Lower lobe of right lung (tissue), 2 donors: ENCODE measurements at regions not wholly inside any gene's neighbourhood (a gene's known extent, or its start where the extent isn't known, plus 50 kb on each side); places are given as distances from the start of the nearest gene placed in this dataset.

Source experiments
- ATAC-seq, 2 donors: fragments of 200-7000 bp; cut with Tn5 transposase; one replicate each; pipeline ENCODE4 v1.9.1; 2020 to 2022; ENCODE audit warnings: mild to moderate bottlenecking in 2 of 2, moderate library complexity in 2 of 2
- DNase-seq: peaks from one replicate; pipeline ENCODE4 v3.0.0-alpha.2; 2020
- H3K27ac ChIP-seq: fragments of 200-600 bp; one replicate; pipeline ENCODE4 v1.8.0; 2022
- H3K27me3 ChIP-seq: fragments of 200-600 bp; one replicate; pipeline ENCODE4 v1.8.0; 2022; ENCODE audit warnings: low read depth
- H3K36me3 ChIP-seq: fragments of 200-600 bp; one replicate; pipeline ENCODE4 v1.8.0; 2022; ENCODE audit warnings: mild to moderate bottlenecking
- H3K4me1 ChIP-seq: fragments of 200-600 bp; one replicate; pipeline ENCODE4 v1.8.0; 2022
- H3K4me3 ChIP-seq: fragments of 200-600 bp; one replicate; pipeline ENCODE4 v1.8.0; 2022; ENCODE audit warnings: mild to moderate bottlenecking
- H3K9me3 ChIP-seq: fragments of 200-600 bp; one replicate; pipeline ENCODE4 v1.8.0; 2022
- CTCF ChIP-seq: fragments of 200-600 bp; IDR thresholded peaks from one replicate; pipeline ENCODE4 v1.8.0; 2022; ENCODE audit warnings: antibody characterized with exemption, mild to moderate bottlenecking
- intact Hi-C: fragments of 100-400 bp; cut with DNase I; formaldehyde crosslinking; loops from one replicate; pipeline ENCODE4 v1.11.0; 2022
- donor health status: DM: no; HTN: yes; CAD: no; lungs with severe emphysema.

- H3K9me3 ChIP-seq, result no peaks in the 10 kb centered on the region
- TF ChIP-seq CTCF, result no peak
- DNase-seq (no peak), ATAC-seq (no peak)
- intact Hi-C loops, result no loop called here
- no peak overlapping the region for H3K4me3 ChIP-seq
- no peaks in the 10 kb centered on the region for H3K36me3 ChIP-seq
- no peaks in the 10 kb centered on the region for H3K4me1 ChIP-seq
- H3K27me3 ChIP-seq, result no peaks in the 10 kb centered on the region
- no peak overlapping the region for H3K27ac ChIP-seq
Observed at GRCh38 chr3:20403986-20404740, 218.2 kb upstream of the SGO1 start.

- H3K9me3 ChIP-seq, result no peaks in the 10 kb centered on the region
- H3K36me3 ChIP-seq, result no peaks in the 10 kb centered on the region
- H3K27ac ChIP-seq, result no peak overlapping the region
- intact Hi-C loops, result no loop called here
- TF ChIP-seq CTCF, result no peak
- no peak for ATAC-seq
- H3K4me1 ChIP-seq, result no peaks in the 10 kb centered on the region
- H3K4me3 ChIP-seq, result no peak overlapping the region
- no peaks in the 10 kb centered on the region for H3K27me3 ChIP-seq
- DNase-seq, result no peak
Observed at GRCh38 chr3:20401253-20401652, 215.2 kb upstream of the SGO1 start.

GRCh38 chr3:20400686-20401085 is 214.7 kb upstream of the SGO1 start:
- no peaks in the 10 kb centered on the region for H3K36me3 ChIP-seq
- H3K27ac ChIP-seq, result no peak overlapping the region
- no peaks in the 10 kb centered on the region for H3K27me3 ChIP-seq
- DNase-seq (no peak), ATAC-seq (no peak)
- intact Hi-C loops, result no loop called here
- H3K4me1 ChIP-seq, result no peaks in the 10 kb centered on the region
- TF ChIP-seq CTCF, result no peak
- no peak overlapping the region for H3K4me3 ChIP-seq
- no peaks in the 10 kb centered on the region for H3K9me3 ChIP-seq

- H3K27ac ChIP-seq, result no peak overlapping the region
- DNase-seq (no peak), ATAC-seq (no peak)
- intact Hi-C loops, result no loop called here
- TF ChIP-seq CTCF, result no peak
- no peaks in the 10 kb centered on the region for H3K4me1 ChIP-seq
- H3K27me3 ChIP-seq, result no peaks in the 10 kb centered on the region
- no peaks in the 10 kb centered on the region for H3K36me3 ChIP-seq
- no peaks in the 10 kb centered on the region for H3K9me3 ChIP-seq
- H3K4me3 ChIP-seq, result no peak overlapping the region
Observed at GRCh38 chr3:20400281-20400680, 214.3 kb upstream of the SGO1 start.

GRCh38 chr3:20396335-20396734 is 210.3 kb upstream of the SGO1 start:
- H3K27me3 ChIP-seq, result no peaks in the 10 kb centered on the region
- H3K27ac ChIP-seq, result no peak overlapping the region
- H3K36me3 ChIP-seq, result no peaks in the 10 kb centered on the region
- intact Hi-C loops, result no loop called here
- DNase-seq, result no peak
- no peak for ATAC-seq
- H3K9me3 ChIP-seq, result no peaks in the 10 kb centered on the region
- TF ChIP-seq CTCF, result no peak
- no peak overlapping the region for H3K4me3 ChIP-seq
- H3K4me1 ChIP-seq, result no peaks in the 10 kb centered on the region
